HUES64 (cell line): ENCODE measurements at regions not wholly inside any gene's neighbourhood (a gene's known extent, or its start where the extent isn't known, plus 50 kb on each side); places are given as distances from the start of the nearest gene placed in this dataset.

ENCODE experiments used
- H3K27ac ChIP-seq: 2 replicates; pipeline ENCODE4 v1.7.0; 2013; ENCODE audit warnings: low read depth, low read length, inconsistent platforms
- H3K27me3 ChIP-seq: 2 replicates; pipeline ENCODE4 v1.6.1; 2013; ENCODE audit warnings: mild to moderate bottlenecking, low read length; ENCODE audit not compliant: insufficient read depth
- H3K36me3 ChIP-seq: 2 replicates; pipeline ENCODE4 v1.6.1; 2013; ENCODE audit warnings: mild to moderate bottlenecking, low read length; ENCODE audit not compliant: insufficient read depth
- H3K4me1 ChIP-seq: 2 replicates; pipeline ENCODE4 v1.6.1; 2013; ENCODE audit warnings: mild to moderate bottlenecking, low read length, moderate library complexity; ENCODE audit not compliant: insufficient read depth
- H3K4me3 ChIP-seq: 2 replicates; pipeline ENCODE4 v1.5.1; 2013; ENCODE audit warnings: mild to moderate bottlenecking, low read length, moderate library complexity
- H3K9ac ChIP-seq: 2 replicates; pipeline ENCODE4 v1.6.1; 2013; ENCODE audit warnings: mild to moderate bottlenecking, low read depth, low read length
- H3K9me3 ChIP-seq: 2 replicates; pipeline ENCODE4 v1.6.1; 2013; ENCODE audit warnings: low read depth, low read length; ENCODE audit not compliant: insufficient read depth
- WGBS: fragments of 150-250, 120-280 bp; methylation state at CpG from one replicate; pipeline ENCODE4 v1.1.7; 2013; ENCODE audit warnings: missing lambda C conversion rate; 5-methylcytosine and 5-hydroxymethylcytosine counted together

DNA sequence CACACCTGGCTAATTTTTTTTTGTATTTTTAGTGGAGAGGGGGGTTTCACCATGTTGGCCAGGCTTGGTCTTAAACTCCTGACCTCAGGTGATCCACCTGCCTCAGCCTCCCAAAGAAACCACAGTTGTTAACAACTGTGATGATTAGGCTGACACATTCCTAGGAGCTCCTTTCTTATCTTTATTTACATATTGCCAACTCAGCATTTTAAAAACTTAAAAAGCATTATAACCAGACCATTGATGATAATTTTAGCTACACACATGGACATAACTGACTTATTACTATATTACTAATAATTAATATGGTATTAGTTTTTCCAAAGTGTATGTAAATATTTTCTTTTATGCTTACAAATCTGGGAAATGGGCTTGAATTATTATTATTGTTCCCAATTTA, 82.9 kb upstream of the FAT3 start:
- Histone ChIP-seq H3K4me1 (no peaks in the 10 kb centered on the region), H3K4me3 (no peak overlapping the region), H3K27me3 (no peaks in the 10 kb centered on the region), H3K9ac (no peak overlapping the region), H3K36me3 (no peaks in the 10 kb centered on the region), H3K9me3 (no peaks in the 10 kb centered on the region), H3K27ac (no peak overlapping the region)

DNA sequence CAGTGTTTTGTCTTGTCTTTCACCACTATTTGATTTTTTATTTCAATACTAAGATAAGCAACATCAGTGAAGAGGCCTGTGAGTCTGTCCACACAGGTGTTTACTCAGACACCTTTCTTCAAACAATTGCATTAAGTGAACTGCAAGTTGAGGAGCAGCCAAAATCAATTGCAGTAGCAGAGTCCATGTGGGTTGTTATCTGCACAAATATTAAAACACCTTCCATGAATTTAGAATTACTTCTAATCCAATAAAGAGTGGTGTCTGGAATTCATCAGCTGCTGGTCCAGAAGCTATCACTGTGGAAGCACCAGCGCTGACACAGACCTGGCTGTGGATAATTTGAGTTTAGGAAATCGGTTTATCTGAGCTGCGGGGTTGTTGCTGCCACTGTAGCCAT, 83.5 kb upstream of the FAT3 start:
- H3K36me3 ChIP-seq, result no peaks in the 10 kb centered on the region
- H3K9ac ChIP-seq, result no peak overlapping the region
- no peak overlapping the region for H3K27ac ChIP-seq
- WGBS, result 96% methylated on average over 1 of the region's 3 CpGs
- H3K4me3 ChIP-seq, result no peak overlapping the region
- no peaks in the 10 kb centered on the region for H3K27me3 ChIP-seq
- no peaks in the 10 kb centered on the region for H3K4me1 ChIP-seq
- no peaks in the 10 kb centered on the region for H3K9me3 ChIP-seq

GRCh38 chr11:92140021-92140420, 84.6 kb upstream of the FAT3 start:
- Histone ChIP-seq H3K36me3 (no peaks in the 10 kb centered on the region), H3K27me3 (no peaks in the 10 kb centered on the region), H3K4me3 (no peak overlapping the region), H3K4me1 (no peaks in the 10 kb centered on the region), H3K9me3 (no peaks in the 10 kb centered on the region), H3K27ac (no peak overlapping the region), H3K9ac (no peak overlapping the region)
- 97% methylated on average over 2 of the region's 2 CpGs for WGBS

DNA sequence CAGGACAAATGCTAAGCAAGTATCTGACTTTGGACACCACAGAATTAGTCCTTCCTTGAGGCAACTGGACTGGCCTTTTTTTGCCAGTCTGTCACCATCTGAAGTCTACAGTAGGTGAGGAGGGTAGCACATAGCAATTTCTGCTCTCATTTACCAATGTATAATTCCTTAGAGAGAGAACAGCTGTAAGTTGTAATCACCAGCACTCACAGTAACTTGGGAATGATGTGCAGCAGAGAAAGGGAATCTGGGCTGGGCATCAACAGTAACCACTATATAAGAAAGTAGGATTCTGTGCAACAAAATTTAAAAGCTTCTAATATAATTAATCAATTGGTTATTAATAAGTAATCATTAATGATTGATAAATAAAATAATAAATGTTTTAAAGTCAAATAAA, 86.3 kb upstream of the FAT3 start:
- Histone ChIP-seq H3K27me3 (no peaks in the 10 kb centered on the region), H3K9ac (no peak overlapping the region), H3K9me3 (no peaks in the 10 kb centered on the region), H3K4me1 (no peaks in the 10 kb centered on the region), H3K27ac (no peak overlapping the region), H3K36me3 (no peaks in the 10 kb centered on the region), H3K4me3 (no peak overlapping the region)

DNA sequence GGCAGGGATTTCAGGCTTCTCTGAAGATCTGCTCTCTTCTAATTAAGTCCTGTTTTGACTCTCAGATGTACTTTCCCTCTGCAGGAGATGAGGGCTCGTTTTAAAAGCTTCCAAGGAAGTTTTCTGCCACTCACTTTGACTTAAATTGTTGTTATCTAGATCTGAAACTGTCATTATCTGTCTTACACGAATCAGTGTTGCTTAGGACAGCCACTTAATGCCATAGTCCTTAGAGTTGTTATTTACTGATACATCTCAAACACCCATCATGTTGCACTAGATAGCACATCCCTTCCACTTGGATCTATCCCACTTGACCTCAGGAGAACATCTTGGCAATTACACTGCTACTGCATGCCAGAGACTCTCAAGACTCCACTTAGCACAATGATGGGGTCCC, 86.9 kb upstream of the FAT3 start:
- Histone ChIP-seq H3K9ac (no peak overlapping the region), H3K4me1 (no peaks in the 10 kb centered on the region), H3K27me3 (no peaks in the 10 kb centered on the region), H3K9me3 (no peaks in the 10 kb centered on the region), H3K4me3 (no peak overlapping the region), H3K27ac (no peak overlapping the region), H3K36me3 (no peaks in the 10 kb centered on the region)
- WGBS, result 82% methylated on average over 2 of the region's 2 CpGs

GRCh38 chr11:92136797-92137196, 87.8 kb upstream of the FAT3 start:
- H3K4me3 ChIP-seq, result no peak overlapping the region
- WGBS, result 79% methylated on average over 2 of the region's 2 CpGs
- H3K27me3 ChIP-seq, result no peaks in the 10 kb centered on the region
- no peak overlapping the region for H3K9ac ChIP-seq
- H3K9me3 ChIP-seq, result no peaks in the 10 kb centered on the region
- no peaks in the 10 kb centered on the region for H3K36me3 ChIP-seq
- H3K4me1 ChIP-seq, result no peaks in the 10 kb centered on the region
- H3K27ac ChIP-seq, result no peak overlapping the region

DNA sequence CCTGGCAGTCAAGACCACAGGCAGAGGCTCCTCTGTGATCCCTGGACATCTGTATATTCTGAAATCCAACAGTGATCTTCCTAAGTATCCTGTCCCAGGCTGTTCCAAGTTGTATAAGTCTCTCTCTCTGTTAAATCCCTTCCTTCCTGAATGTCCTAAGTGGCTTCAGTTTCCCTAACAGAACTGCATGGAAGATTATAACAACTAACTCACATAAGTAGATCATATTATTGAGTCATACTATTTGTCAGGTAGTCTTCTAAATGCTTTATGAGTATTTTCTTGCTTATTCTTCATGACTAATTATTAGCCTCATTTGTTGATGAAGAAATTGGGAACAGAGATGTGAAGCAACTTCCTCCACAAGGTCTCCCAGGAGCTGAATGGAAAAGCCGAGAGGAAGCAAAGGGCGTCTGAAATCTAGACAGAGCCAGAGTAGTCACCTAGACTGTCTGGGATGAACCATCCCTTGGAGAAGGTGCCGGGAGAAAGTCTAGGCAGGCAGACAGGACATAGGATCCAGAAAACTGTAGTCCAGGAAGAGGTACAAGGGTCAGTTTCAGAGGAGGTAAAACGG, 93.2 kb upstream of the FAT3 start:
- Histone ChIP-seq H3K9ac (no peak overlapping the region), H3K27ac (no peak overlapping the region), H3K27me3 (no peaks in the 10 kb centered on the region), H3K4me1 (no peaks in the 10 kb centered on the region), H3K36me3 (no peaks in the 10 kb centered on the region), H3K9me3 (no peaks in the 10 kb centered on the region), H3K4me3 (no peak overlapping the region)
- 94% methylated on average over 4 of the region's 4 CpGs for WGBS

- WGBS, result 47% methylated on average over 2 of the region's 2 CpGs
- H3K4me1 ChIP-seq, result no peaks in the 10 kb centered on the region
- no peaks in the 10 kb centered on the region for H3K9me3 ChIP-seq
- H3K4me3 ChIP-seq, result no peak overlapping the region
- no peaks in the 10 kb centered on the region for H3K27me3 ChIP-seq
- no peak overlapping the region for H3K9ac ChIP-seq
- H3K27ac ChIP-seq, result no peak overlapping the region
- H3K36me3 ChIP-seq, result no peaks in the 10 kb centered on the region
Observed at GRCh38 chr11:92130421-92130831, 94.2 kb upstream of the FAT3 start.

DNA sequence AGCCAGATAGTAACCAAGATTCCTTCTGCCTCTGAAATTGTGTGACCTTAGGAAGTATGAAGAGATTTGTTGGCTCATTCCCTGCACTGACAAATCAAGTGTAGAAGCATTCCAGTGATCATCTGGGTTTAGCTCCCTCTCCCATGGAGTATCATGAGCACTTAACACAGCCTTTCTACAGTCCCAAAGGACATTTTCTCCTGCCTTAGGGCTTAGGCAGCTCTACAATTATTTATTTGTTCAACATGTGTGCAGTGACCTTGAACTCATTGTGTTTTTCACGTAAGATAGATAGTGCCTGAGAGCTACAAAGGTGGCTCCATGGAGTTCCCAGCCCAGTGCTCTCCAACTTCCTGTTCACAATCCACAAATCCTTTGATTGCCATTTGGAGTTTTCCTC, 94.8 kb upstream of the FAT3 start:
- no peaks in the 10 kb centered on the region for H3K4me1 ChIP-seq
- 93% methylated on average over 1 of the region's 1 CpG for WGBS
- H3K27ac ChIP-seq, result no peak overlapping the region
- no peaks in the 10 kb centered on the region for H3K27me3 ChIP-seq
- H3K4me3 ChIP-seq, result no peak overlapping the region
- H3K9me3 ChIP-seq, result no peaks in the 10 kb centered on the region
- no peaks in the 10 kb centered on the region for H3K36me3 ChIP-seq
- H3K9ac ChIP-seq, result no peak overlapping the region

DNA sequence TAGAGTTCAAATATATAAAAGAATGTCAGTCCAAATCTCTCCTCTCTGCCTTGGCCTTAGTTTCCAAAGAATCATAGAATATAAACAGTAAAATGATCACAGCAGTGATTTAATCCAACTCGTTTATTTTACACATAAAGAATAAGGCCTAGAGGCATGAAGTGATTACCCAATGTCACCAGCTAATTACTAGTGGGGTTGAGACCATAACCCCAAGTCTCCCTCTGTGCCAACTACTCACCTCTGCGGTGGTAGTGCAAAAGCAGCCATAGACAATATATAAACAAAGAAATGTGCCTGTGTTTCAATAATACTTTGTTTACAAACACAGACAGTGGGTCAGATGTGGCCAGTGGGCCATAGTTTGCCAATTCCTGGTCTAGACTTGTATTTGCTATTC, 96.6 kb upstream of the FAT3 start:
- 80% methylated on average over 2 of the region's 2 CpGs for WGBS
- Histone ChIP-seq H3K36me3 (no peaks in the 10 kb centered on the region), H3K4me1 (no peaks in the 10 kb centered on the region), H3K4me3 (no peak overlapping the region), H3K27me3 (no peaks in the 10 kb centered on the region), H3K9ac (no peak overlapping the region), H3K27ac (no peak overlapping the region), H3K9me3 (no peaks in the 10 kb centered on the region)

DNA sequence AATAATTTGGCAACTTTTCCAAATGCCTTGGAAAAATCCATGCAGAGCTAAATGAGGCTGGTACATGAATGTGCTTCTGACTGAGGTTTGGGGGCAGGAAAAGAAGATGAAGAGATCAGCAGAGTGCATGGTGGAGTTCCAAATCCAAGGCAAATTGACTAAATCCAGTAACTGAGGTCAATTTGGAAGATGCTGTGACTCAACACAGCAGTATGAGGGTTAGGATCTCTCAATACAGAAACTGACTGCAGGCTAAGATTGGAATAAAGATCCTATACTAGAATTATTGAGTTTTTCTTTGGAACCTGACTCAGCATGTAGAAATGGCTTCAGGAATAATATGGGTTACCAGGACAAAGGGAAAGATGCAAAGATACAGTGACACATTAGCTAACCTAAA, 99.3 kb upstream of the FAT3 start:
- Histone ChIP-seq H3K27me3 (no peaks in the 10 kb centered on the region), H3K36me3 (no peaks in the 10 kb centered on the region), H3K9ac (no peak overlapping the region), H3K4me1 (no peaks in the 10 kb centered on the region), H3K9me3 (no peaks in the 10 kb centered on the region), H3K27ac (no peak overlapping the region), H3K4me3 (no peak overlapping the region)

DNA sequence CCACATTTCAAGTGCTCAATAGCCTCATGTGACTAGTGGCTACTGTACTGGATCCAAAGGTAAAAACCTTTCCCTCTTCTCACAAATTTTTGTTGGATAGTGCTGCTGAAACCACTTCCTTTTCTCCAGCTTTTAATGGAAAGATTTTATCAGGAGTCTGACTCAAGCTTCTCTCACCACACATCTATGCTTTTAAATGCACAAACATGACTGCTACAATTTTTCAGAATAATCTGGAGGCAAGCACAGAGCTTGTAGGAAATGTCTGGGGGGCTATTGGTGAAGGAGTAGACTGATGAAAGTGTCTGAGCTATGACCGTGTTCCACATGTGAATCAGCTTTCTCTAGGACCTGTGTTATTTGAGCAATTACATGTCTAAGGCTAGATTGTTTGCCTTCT, 101.1 kb upstream of the FAT3 start:
- 84% methylated on average over 1 of the region's 1 CpG for WGBS

More for the DNA sequence above, 101.1 kb upstream of the FAT3 start:
- no peaks in the 10 kb centered on the region for H3K9me3 ChIP-seq
- H3K4me1 ChIP-seq, result no peaks in the 10 kb centered on the region
- H3K27me3 ChIP-seq, result no peaks in the 10 kb centered on the region
- H3K27ac ChIP-seq, result no peak overlapping the region
- H3K9ac ChIP-seq, result no peak overlapping the region
- no peak overlapping the region for H3K4me3 ChIP-seq
- H3K36me3 ChIP-seq, result no peaks in the 10 kb centered on the region
